ENCODE measurements at regions not wholly inside any gene's neighbourhood (a gene's known extent, or its start where the extent isn't known, plus 50 kb on each side); places are given as distances from the start of the nearest gene placed in this dataset.
"Not testable (repeated sequence)": the region's sequence is repeated elsewhere in the genome, so short reads cannot be mapped to it uniquely, and the experiment has no call there.

DNA sequence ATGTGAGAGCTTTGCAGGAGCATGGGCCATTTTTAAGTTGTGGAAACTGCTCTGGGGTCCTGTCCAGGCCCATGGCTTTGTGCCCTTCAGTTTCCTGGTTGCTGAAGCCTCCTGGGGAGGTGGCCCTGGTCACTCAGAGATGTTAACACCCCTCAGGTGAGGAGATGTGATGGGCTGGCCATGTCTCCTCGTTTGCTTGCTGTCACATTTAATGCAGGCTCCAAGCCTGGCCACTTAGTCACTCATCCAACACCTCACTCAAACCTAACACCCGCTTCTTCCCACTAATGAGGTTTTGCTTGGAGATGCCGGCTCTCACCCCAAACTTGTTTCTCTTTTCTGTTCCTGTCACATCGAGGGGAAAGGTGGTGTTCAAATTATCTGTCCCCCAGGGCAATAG, 192.7 kb downstream of the PTPRU start:
- no peak for DNase-seq

DNA sequence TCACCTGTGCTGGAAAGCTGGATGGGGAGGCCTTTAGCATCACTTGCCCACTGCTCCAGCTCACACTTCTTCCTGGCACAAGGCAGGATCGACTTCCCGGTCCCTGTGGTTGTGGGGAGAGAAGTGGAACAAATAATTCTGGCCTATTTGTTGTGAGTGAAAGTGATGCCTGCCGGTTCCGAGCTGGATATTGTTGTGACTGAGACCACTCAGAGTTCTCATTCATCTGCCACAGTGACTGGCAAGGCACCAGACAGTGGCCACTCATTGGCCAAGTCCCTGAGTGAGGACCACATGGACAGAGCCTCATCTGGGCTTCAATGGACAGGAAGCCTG, 191.9 kb downstream of the PTPRU start:
- no peak for DNase-seq

DNA sequence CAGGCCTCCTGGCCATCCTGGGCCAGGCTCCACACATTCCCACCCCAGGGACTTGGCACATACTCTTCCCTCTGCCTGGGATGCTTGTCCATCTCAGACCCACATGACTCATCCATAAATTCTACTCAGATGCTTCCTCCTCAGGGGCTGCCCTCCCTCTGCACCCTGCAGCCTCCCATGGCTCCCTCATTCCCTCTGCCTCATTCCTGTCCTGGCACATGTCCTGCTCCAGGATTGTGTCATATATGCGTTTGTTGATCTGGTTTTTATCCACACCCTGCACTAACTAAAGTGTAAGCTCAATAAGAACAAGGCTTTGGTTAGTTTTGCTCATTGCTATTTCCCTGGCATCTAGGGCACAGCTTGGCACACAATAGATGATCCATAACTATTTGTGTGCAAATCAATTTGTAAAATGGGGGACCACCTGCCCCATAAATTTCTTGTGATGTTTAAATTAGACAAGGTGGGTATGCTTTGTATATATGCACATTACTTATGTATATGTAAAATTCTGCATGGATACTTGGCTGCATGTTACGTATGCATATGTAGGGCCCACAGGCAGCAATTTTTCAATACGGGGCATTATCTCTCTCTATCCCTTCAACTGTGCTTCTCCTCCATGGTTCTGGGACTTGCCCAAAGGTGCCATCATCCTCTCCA, 191.4 kb downstream of the PTPRU start:
- no peak for DNase-seq

DNA sequence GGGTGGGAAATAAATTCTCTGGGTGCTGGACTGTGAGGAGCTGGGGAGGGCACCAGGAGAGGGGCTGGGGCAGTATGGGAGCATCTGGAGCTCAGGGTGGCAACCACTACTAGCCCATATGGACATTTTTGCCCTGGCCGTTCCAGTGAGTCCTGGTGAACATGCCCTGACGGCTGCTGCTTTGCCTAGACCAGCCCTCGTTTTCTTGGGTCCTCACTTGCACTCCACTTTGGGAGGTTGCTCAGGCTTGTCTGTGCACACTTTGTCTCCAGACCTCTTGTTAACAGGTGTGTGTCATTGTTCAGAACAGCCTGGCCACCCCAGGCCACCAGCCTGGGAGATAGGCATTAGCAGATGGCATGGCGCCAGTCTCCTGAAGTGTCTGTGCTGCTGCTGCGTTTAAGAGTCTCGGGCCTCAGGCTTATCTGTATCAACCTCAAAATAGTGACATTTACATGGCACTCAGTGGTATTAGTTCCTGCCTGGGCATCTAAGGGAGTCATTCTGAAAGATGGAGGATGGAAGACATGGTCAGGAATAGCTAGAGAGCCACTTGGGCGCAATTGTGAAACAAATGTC, 190.5 kb downstream of the PTPRU start:
- no peak for DNase-seq

DNA sequence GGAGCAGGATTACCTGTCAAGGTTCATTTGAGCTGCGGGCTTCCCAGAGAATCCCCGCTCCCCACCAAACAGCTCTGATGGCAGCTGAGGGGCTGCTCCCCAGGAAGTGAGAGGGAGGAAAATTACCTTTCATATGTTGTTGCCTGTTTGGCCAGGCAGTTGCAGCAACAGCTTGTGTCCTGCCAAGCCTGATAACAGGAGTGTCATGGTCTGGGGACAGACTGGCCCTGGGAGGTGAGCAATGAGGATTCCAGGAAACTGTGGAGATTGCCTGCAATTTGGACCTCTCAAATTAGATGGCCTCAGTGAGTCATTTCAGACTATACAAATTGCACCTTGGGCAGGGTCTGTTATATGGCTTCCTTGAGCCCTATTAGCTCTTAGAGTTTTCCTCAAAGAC, 189.3 kb downstream of the PTPRU start:
- DNase-seq, result no peak

DNA sequence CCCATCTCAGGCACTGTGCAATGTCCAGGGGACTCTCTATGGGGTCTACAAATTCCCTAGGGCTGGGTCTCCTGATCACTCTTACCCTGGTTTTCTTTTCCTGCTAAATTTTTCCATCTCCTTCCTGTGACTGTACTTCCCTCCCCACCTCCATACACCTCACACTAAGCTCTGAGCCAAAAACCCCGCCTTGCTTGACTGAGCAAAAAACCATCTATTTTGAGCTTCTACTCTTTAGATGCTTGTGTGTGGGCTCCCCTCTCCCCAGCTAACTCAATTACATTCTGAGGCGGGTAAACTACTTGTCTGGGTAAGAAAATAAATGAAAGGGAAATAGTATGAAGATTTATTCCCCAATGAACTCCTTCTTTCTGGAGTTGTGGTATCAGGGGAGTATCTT, 187.9 kb downstream of the PTPRU start:
- no peak for DNase-seq

DNA sequence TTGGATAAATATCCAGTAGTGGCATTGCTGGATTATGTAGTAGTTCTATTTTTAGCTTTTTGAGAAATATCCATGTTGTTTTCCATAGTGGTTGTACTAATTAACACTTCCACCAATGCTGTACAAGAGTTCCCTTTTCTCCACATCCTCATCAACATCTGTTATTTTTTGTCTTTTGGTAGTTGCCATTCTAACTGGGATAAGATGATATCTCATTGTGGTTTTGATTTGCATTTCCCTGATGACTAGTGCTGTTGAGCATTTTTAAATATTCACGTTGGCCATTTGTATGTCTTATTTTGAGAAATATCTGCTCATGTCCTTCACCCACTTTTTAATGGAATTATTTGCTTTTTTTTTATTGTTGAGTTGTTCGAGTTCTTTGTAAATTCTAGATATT, 183.9 kb downstream of the PTPRU start:
- DNase-seq, result no peak

DNA sequence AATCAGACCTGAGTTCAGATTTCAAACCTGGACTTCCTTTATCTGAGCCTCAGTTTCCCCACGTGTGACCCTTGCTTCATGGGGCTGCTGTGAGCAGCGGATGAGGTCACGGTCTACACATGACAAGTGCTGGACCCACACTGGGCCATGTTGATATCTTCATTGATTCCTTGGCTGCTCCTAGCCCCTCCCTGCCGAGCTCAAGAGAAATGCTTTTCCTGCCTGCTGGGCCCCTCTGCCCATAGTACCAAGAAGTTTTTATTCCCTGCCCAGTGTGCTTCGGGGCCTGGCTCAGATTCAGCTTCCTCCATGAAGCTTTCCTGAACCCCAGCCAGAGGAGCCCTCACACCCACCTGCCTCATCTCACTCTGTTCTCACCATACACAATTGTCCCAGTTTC, 181.6 kb downstream of the PTPRU start:
- DNase-seq, result no peak

DNA sequence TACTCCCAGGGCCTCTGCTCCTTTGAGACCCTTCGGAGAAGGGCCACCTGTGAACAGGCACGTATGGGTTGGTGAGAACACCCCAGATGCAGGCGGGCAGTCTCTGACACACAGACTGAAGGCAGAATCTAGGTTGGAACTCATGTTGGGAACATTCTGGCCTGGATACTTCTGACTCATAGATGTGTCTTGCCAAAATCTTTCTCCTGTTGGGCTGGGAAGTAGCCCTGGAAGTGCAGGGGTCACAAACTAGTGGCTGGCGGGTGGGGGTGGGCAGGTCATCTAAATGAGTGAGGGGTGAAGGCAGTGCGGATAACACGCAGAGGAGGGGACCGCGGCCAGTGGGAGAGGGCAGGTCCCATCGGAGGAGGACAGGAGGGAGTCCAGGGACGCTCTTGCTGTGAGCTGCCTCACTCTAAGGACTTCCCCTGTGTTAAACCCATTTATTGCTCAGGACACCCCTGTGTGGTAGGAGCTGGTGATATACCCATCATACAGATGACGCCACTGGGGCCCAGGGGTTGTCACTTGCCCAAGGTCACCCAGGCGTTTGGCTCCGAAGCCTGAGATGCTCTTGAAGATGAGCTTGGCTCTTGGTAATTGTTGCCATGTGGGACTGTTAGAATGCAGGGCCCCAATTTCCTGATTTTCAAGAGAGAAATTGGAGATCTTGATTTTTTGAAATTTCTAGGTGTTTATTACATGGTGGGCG, 181.0 kb downstream of the PTPRU start:
- no peak for DNase-seq

DNA sequence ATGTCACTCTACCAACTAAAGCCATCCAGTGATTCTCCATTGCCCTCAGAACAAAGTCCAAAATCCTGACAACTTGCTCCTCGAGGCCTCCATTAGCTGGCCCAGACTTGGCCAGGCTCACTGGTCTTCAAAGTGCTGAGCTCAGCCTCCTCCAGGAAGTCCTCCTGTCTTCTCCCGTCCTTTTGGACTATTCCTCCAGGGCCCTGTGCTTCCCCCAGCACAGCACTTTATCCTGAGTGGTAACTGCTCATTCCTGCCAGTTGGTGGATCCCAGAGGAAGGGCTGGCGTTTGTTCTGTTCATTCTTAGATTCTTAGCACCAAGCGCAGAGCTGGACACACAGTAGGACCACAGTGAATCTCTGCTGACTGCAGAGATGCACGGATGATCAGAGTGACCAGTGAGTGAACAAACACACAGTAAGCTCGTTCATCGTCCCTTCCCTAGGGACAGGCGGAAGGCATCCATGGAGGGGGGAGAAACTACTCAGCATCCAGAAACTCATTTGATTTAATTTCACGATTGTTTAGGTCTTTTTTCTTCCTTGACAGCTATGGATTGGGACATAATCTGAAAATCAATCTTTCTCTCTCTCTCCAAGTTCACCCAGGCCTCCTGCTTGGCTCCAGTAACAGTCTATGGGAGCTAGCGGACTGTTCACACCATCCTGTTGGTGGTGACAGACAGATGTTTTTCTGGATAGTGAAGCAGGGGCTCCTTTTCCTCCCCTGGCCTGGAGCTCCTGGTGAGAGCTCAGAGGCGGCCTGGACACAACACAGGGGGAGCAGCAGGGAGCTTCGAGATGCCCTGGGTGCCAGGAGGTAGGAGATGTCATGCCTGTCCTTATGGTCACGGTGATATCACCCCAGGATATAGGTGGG, 180.2 kb downstream of the PTPRU start:
- no peak for DNase-seq

DNA sequence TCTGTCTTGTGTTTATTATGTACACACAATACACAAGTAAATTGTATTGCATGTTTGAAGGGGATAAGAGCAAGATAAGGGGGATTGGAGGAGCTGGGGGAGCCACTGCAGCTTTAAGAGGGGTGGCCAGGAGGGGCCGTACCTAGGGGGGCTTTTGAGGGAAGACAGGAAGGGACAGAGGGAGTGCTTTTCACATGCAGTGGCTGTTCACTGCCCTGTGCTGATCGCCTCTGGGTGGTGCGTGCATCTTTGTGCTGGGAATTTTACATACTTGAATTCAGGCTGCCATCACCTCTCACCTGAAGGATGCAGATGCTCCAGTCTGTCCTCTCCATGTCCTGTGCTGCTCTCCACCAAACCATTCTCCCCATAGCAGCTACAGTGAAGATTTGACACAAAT, 179.5 kb downstream of the PTPRU start:
- no peak for DNase-seq

DNA sequence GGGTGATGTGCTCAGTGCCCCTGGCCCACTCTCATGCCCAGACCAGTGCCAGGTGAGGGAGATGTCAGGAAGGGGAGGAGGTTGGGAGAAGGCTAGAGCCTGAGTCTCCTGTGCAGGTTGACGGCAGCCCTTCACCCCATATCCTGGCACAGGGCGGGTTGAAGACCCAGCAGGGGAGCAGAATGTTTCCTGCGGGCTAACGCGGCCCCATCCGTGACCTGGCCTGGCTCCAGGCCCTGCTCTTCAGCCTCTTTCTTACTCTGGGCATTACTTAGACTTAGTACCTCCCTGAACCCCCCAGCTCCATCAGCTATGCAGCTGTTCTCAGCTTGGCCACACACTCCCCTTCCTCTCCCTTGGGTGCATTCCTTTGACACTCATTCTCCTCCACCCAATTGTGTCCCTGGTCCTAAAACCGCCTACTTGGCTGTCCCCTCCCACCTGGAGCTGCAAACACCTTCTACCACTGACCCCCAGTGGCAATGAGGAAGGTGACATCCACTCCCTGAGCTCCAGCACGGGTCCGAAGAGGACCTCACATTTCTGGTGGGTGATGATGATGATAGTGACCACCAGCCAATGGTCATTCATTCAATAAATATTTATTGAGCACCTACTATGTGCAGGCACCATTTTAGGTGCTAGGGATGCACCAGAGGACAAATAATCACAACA, 179.0 kb downstream of the PTPRU start:
- no peak for DNase-seq

DNA sequence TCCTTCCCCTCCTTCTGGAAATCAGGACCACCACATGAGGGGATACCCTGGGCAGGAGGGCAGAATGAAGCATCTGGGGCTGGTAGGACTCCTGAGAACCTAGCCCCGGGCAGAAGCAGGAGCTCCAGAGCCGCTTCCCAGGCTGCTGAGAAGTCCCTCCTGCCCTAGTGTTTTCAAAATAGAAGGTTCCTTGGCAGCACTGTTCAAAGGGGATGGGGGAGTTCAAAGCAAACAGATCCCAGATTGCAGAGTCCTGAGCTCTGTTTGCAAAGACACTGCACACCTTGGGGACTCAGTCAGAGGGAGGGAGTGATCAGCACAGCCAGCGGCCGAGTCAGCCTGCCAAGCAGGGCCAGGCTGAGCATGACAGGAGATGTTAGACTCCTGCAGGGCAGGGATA, 177.8 kb downstream of the PTPRU start:
- no peak for DNase-seq

DNA sequence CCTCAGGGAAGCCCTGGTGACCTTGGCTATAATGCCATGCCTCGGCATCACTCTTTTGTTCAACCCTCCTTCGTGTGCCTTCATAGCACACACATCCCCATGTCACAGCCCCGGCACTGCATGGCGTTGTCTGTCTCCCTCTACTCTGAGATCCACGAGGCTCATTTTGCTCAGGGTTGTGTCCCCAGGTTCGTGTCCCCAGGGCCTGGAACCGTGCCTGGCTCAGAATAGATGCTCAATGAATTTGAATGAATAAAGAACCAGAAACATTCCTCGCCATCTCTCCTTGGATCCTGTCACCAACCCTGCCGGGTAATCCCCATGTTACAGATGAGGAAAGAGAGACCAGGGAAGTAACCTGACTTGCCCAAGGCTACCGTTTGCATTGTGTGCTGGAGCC, 177.3 kb downstream of the PTPRU start:
- no peak for DNase-seq

DNA sequence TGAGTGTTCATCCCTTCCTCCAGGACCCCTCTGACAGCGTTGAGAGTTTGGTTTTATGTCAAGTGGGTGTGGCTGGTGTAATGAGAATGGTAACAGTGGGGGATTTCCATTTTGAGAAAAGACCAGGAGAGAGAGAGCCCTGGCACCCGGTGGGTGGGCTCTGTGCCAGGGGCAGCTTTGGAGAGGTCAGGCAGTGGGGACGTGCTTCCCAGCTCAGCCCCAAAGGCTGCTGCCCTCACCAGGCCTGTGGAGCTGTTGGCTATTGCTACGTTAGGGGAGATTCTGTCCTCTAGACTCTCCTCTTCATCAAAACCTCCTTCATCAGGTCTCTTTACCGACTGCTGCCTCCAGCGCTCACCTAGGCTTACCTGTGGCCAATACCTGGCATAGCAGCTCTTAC, 176.3 kb downstream of the PTPRU start:
- no peak for DNase-seq

DNA sequence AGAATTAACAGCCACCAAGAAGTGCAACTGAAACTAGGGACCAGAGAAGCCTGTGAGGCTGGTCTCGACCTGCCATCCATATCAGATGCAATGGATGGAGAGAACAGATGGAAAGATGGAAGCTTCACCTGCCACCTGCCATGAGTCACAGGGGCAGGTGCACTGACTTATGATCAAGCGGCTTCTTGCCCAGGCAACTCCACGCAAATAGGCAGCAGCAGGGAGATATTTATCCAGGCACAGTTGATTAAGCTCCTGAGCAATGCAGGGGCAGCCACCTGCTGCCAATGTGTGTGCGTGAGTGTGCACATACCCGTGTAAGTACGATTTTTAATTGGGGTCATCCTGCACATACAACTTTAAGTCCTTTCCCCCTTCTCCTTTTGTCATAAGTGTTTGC, 174.2 kb downstream of the PTPRU start:
- DNase-seq, result no peak

DNA sequence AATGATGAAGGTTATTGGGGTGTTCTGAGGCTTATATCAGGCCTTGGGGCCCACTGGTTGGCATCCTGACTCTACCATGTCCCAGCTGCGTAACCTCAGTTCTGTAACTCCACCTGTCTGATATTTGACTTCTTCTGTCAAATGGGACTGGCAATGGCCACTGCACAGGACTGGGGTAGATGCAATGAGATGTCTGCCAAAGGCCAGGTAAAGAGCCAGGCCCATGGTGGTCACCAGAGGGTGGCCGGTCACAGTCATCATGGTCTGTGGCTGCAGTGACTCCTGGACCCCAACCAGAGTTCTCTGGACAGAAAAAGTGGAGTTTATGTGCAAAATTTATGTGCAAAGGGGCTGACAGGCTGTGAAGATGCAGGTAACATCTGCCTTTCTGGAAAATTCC, 173.3 kb downstream of the PTPRU start:
- DNase-seq, result no peak

DNA sequence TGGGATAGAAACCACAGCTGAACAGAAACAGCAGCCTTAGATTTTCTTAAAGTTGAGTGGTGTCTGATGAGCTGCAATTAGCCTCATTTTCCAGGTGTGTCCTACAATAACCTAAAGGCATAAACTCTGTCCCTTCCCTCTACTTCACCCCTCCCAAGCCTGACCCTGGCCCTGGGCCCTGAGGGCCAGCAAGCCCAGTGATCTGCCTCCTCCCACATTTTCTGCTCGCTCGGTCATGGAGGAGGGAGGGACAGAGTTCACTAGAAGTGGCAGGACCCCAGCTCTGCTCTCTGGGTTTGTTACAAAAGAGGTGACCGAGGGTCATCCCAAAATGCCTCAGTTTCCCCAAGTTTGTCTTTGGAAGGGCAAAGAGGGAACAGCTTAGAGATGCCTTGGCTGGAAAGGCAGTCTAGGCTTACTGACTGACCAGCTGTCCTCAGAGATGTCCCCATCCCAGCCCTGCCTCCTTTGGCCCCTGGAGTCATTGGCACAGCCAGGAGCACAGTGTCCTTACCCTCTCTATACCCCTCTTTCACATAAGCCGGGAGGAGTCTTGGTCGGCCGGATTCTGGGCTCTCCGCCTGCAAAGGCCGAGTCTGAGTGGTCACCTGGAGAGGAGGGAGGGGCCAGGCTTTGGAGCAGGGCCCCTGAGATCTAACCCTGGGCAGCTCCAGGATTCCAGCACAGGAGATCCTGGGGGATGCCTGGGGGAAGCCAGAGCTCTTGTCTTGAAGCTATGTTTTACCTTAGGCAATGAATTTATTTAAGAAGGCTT, 172.7 kb downstream of the PTPRU start:
- DNase-seq, result no peak

DNA sequence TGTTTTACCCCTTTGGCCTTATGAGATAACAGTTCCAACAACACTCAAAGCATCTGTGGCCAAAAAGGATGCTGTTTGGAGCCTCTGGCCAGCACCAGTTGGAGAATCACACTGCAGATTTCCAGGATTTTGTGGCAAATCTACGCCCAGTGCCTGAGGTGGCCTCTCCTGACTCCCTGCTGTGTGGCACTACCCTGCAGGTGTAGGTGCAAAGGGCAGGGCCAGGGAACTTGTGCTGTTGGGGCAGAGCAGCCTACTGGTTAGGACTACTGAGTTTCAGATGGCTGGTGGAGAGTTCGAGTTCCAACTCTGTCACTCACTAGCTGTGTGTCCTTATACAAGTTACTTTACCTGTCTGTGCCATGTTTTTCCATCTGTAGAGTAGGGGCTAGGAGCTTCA, 170.5 kb downstream of the PTPRU start:
- DNase-seq, result no peak

DNA sequence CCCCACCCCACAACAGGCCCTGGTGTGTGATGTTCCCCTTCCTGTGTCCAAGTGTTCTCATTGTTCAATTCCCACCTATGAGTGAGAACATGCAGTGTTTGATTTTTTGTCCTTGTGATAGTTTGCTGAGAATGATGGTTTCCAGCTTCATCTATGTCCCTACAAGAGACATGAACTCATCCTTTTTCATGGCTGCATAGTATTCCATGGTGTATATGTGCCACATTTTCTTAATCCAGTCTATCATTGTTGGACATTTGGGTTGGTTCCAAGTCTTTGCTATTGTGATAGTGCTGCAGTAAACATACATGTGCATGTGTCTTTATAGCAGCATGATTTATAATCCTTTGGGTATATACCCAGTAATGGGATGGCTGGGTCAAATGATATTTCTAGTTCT, 163.9 kb downstream of the PTPRU start:
- DNase-seq, result not testable (repeated sequence)

DNA sequence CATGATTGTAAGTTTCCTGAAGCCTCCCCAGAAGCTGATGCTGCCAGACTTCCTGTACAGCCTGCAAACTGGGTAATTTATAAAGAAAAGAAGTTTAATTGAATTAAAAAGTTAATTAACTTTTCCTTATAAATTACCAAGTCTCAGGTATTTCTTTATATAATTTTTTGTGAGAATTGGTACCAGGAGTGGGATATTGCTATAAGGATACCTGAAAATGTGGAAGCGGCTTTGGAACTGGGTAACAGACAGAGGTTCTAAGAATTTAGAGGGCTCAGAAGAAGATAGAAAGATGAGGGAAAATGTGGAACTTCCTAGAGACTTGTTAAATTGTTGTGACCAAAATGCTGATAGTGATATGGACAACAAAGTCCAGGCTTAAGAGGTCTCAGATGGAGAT, 163.1 kb downstream of the PTPRU start:
- DNase-seq, result no peak

DNA sequence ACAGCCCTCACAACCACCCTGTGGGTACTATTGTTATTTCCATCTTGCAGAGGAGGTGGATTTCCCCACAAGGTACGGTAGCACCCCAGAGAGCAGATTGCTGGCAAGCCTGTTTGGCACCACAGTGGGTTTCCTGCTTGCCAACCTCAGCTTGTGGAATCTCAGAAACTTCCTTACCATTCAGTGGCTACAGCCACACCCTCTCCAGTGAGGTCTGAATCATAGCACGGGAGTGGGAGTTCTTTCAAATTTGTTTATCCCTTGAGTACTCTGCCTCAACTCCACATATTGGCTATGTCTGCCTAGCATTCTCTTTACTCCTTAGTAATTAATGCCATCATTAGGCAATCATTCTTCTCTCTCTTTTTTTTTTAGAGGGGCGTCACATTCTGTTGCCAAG, 162.1 kb downstream of the PTPRU start:
- DNase-seq, result no peak
